ENCODE measurements at regions not wholly inside any gene's neighbourhood (a gene's known extent, or its start where the extent isn't known, plus 50 kb on each side); places are given as distances from the start of the nearest gene placed in this dataset.
"Not testable (repeated sequence)": the region's sequence is repeated elsewhere in the genome, so short reads cannot be mapped to it uniquely, and the experiment has no call there.

- DNase-seq (ENCODE audit: low spot score) = no peak
Observed at GRCh38 chr10:9379183-9379582, 1324.7 kb downstream of the GATA3 start.

- DNase-seq (ENCODE audit: low spot score) = no peak
Observed at GRCh38 chr10:9381733-9382532, 1327.4 kb downstream of the GATA3 start.

GRCh38 chr10:9382533-9382866 lies 1328.0 kb downstream of the GATA3 start:
- no peak for DNase-seq (ENCODE audit: low spot score)

- DNase-seq (ENCODE audit: low spot score) = no peak
Observed at GRCh38 chr10:9390516-9390915, 1336.0 kb downstream of the GATA3 start.

GRCh38 chr10:9399275-9399983 lies 1344.9 kb downstream of the GATA3 start:
- no peak for DNase-seq (ENCODE audit: low spot score)

GRCh38 chr10:9402067-9402466 lies 1347.6 kb downstream of the GATA3 start:
- peak; percentile 10 for DNase-seq (ENCODE audit: low spot score)

- peak; percentile 4 for DNase-seq (ENCODE audit: low spot score)
Observed at GRCh38 chr10:9402507-9403195, 1348.2 kb downstream of the GATA3 start.

- not testable (repeated sequence) for DNase-seq (ENCODE audit: low spot score)
Observed at GRCh38 chr10:9407201-9407600, 1352.7 kb downstream of the GATA3 start.

- no peak for DNase-seq (ENCODE audit: low spot score)
Observed at GRCh38 chr10:9416331-9416730, 1361.8 kb downstream of the GATA3 start.

GRCh38 chr10:9419757-9420156 lies 1365.3 kb downstream of the GATA3 start:
- no peak for DNase-seq (ENCODE audit: low spot score)

GRCh38 chr10:9427209-9427608 lies 1372.7 kb downstream of the GATA3 start:
- DNase-seq (ENCODE audit: low spot score) = no peak

- no peak for DNase-seq (ENCODE audit: low spot score)
Observed at GRCh38 chr10:9437131-9437530, 1382.6 kb downstream of the GATA3 start.

GRCh38 chr10:9443758-9444157 lies 1389.3 kb downstream of the GATA3 start:
- no peak for DNase-seq (ENCODE audit: low spot score)

GRCh38 chr10:9449530-9449929 lies 1395.0 kb downstream of the GATA3 start:
- no peak for DNase-seq (ENCODE audit: low spot score)

- no peak for DNase-seq (ENCODE audit: low spot score)
Observed at GRCh38 chr10:9450801-9451200, 1396.3 kb downstream of the GATA3 start.

GRCh38 chr10:9451211-9451773 lies 1396.8 kb downstream of the GATA3 start:
- DNase-seq (ENCODE audit: low spot score) = no peak

- no peak for DNase-seq (ENCODE audit: low spot score)
Observed at GRCh38 chr10:9452056-9452455, 1397.6 kb downstream of the GATA3 start.

GRCh38 chr10:9453871-9454270 lies 1399.4 kb downstream of the GATA3 start:
- DNase-seq (ENCODE audit: low spot score) = not testable (repeated sequence)

GRCh38 chr10:9469663-9470205 lies 1415.2 kb downstream of the GATA3 start:
- DNase-seq (ENCODE audit: low spot score) = no peak

GRCh38 chr10:9470581-9470980 lies 1416.1 kb downstream of the GATA3 start:
- DNase-seq (ENCODE audit: low spot score) = no peak

- no peak for DNase-seq (ENCODE audit: low spot score)
Observed at GRCh38 chr10:9501944-9502343, 1447.5 kb downstream of the GATA3 start.

GRCh38 chr10:9504227-9504626 lies 1449.7 kb downstream of the GATA3 start:
- DNase-seq (ENCODE audit: low spot score) = no peak

Data from H4 (cell line).